ENCODE measurements at regions not wholly inside any gene's neighbourhood (a gene's known extent, or its start where the extent isn't known, plus 50 kb on each side); places are given as distances from the start of the nearest gene placed in this dataset.

- TF ChIP-seq CTCF (IDR thresholded peaks at IDR 0.05; ENCODE audit: borderline replicate concordance, extremely low read depth, low read length, poor library complexity, severe bottlenecking) (no peak), EZH2 (IDR thresholded peaks at IDR 0.05; ENCODE audit: borderline replicate concordance, low read depth, low read length, severe bottlenecking) (no peak)
Observed at GRCh38 chr1:117796226-117796625, 133.2 kb downstream of the GDAP2 start.

All from DND-41 (cell line).